ENCODE measurements at regions not wholly inside any gene's neighbourhood (a gene's known extent, or its start where the extent isn't known, plus 50 kb on each side); places are given as distances from the start of the nearest gene placed in this dataset.

DNA sequence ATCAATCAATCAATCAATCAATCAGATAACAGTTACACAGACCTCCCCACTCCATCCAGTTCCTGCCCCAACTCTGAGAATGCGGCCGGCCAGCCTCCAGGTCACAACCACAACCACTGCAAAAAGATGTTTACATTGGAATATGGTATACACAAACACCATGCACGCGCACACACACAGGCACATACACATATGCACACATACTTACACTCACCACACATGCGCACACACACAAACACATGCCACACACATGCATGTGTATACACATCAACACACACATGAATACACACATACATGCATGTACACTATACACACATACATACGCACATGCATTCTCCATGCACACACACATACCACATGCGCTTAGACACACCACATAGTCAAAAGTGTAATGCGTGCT, 131.1 kb downstream of the PXDC1 start:
- Histone ChIP-seq H3K14ac (ENCODE audit: low read length) (no peak overlapping the region), H2BK5ac (ENCODE audit: low read length) (no peak overlapping the region), H2BK120ac (ENCODE audit: low read depth, low read length) (no peak overlapping the region), H2AK5ac (ENCODE audit: low read depth, low read length) (no peak overlapping the region), H3K4ac (ENCODE audit: low read length) (no peak overlapping the region), H2BK15ac (ENCODE audit: low read length) (no peak overlapping the region), H2BK12ac (ENCODE audit: low read length) (no peak overlapping the region), H3K4me1 (ENCODE audit: control insufficient read depth in 2 of 2, insufficient read depth in 1 of 2, low read depth in 1 of 2, low read length in 2 of 2) (peaks cover 3 to 16% of the 10 kb centered on the region in 2 donors), H3K9me3 (replicated peaks in 1 of 2; ENCODE audit: control insufficient read depth in 2 of 2, insufficient read depth in 1 of 2, low read depth in 1 of 2, low read length in 2 of 2) (no peaks in the 10 kb centered on the region), H3K4me3 (ENCODE audit: low read length in 2 of 2) (peak overlapping the region in 1 of 2 donors; percentile 9), H4K8ac (ENCODE audit: low read depth, low read length) (no peak overlapping the region), H3K27ac (replicated peaks; ENCODE audit: low read length) (no peak overlapping the region), H3K18ac (ENCODE audit: low read length) (no peak overlapping the region), H3K4me2 (ENCODE audit: insufficient read depth, low read length, poor library complexity, severe bottlenecking) (no peak overlapping the region), H2AFZ (ENCODE audit: low read length) (no peak overlapping the region), H4K91ac (ENCODE audit: low read depth, low read length, poor library complexity) (no peak overlapping the region), H3K36me3 (replicated peaks in 1 of 2; ENCODE audit: control insufficient read depth in 2 of 2, insufficient read depth in 2 of 2, low read length in 2 of 2) (no peaks in the 10 kb centered on the region), H3K79me1 (ENCODE audit: low read depth, low read length) (no peaks in the 10 kb centered on the region), H3K27me3 (ENCODE audit: control insufficient read depth in 3 of 3, insufficient read depth in 3 of 3, low read depth in 1 of 3, low read length in 3 of 3) (peaks cover 0 to 4% (median 0%) of the 10 kb centered on the region in 3 experiments), H3K9ac (ENCODE audit: low read depth, low read length, poor library complexity) (peak overlapping the region; percentile 38), H3K23ac (ENCODE audit: low read depth, low read length, poor library complexity) (no peak overlapping the region)
- no CpG with 5 or more reads among the region's 8 CpGs for WGBS, 2 donors (ENCODE audit: extremely low coverage in 2 of 2, insufficient read length in 2 of 2, insufficient replicate concordance in 1 of 2)
- DNase-seq (ENCODE audit: low spot score): no peak

DNA sequence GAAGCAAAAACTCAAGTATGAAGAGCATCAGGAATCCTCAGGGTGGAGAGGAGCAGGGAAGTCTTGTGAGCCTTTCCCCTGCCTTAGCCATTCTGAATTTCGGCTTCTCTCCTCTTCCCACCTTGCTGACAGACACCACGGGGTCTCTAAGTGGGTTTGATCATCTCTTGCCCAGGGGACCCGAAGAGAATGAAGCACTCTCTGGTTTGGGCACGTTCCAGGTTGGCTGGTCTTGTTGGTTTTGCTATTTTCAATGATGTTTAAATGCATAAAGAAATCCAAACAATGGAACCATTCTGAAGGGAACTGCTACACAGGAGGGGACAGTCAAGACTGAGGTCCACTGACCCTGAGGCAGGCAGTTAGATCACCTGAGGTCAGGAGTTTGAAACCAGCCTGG, 131.7 kb downstream of the PXDC1 start:
- Histone ChIP-seq H3K27ac (replicated peaks; ENCODE audit: low read length) (no peak overlapping the region), H3K27me3 (ENCODE audit: control insufficient read depth in 3 of 3, insufficient read depth in 3 of 3, low read depth in 1 of 3, low read length in 3 of 3) (peaks cover 0 to 6% (median 0%) of the 10 kb centered on the region in 3 experiments), H3K4me3 (ENCODE audit: low read length in 2 of 2) (no peak overlapping the region), H3K14ac (ENCODE audit: low read length) (no peak overlapping the region), H3K23ac (ENCODE audit: low read depth, low read length, poor library complexity) (no peak overlapping the region), H3K4me2 (ENCODE audit: insufficient read depth, low read length, poor library complexity, severe bottlenecking) (no peak overlapping the region), H3K18ac (ENCODE audit: low read length) (no peak overlapping the region), H3K4ac (ENCODE audit: low read length) (no peak overlapping the region), H2BK15ac (ENCODE audit: low read length) (no peak overlapping the region), H2BK12ac (ENCODE audit: low read length) (no peak overlapping the region), H4K8ac (ENCODE audit: low read depth, low read length) (no peak overlapping the region), H3K9ac (ENCODE audit: low read depth, low read length, poor library complexity) (no peak overlapping the region), H2BK5ac (ENCODE audit: low read length) (no peak overlapping the region), H3K79me1 (ENCODE audit: low read depth, low read length) (no peaks in the 10 kb centered on the region), H2BK120ac (ENCODE audit: low read depth, low read length) (no peak overlapping the region), H2AK5ac (ENCODE audit: low read depth, low read length) (no peak overlapping the region), H3K9me3 (replicated peaks in 1 of 2; ENCODE audit: control insufficient read depth in 2 of 2, insufficient read depth in 1 of 2, low read depth in 1 of 2, low read length in 2 of 2) (no peaks in the 10 kb centered on the region), H3K36me3 (replicated peaks in 1 of 2; ENCODE audit: control insufficient read depth in 2 of 2, insufficient read depth in 2 of 2, low read length in 2 of 2) (no peaks in the 10 kb centered on the region), H2AFZ (ENCODE audit: low read length) (no peak overlapping the region), H3K4me1 (ENCODE audit: control insufficient read depth in 2 of 2, insufficient read depth in 1 of 2, low read depth in 1 of 2, low read length in 2 of 2) (peaks cover 3 to 11% of the 10 kb centered on the region in 2 donors), H4K91ac (ENCODE audit: low read depth, low read length, poor library complexity) (no peak overlapping the region)
- no CpG with 5 or more reads among the region's 4 CpGs for WGBS, 2 donors (ENCODE audit: extremely low coverage in 2 of 2, insufficient read length in 2 of 2, insufficient replicate concordance in 1 of 2)
- no peak for DNase-seq (ENCODE audit: low spot score)

DNA sequence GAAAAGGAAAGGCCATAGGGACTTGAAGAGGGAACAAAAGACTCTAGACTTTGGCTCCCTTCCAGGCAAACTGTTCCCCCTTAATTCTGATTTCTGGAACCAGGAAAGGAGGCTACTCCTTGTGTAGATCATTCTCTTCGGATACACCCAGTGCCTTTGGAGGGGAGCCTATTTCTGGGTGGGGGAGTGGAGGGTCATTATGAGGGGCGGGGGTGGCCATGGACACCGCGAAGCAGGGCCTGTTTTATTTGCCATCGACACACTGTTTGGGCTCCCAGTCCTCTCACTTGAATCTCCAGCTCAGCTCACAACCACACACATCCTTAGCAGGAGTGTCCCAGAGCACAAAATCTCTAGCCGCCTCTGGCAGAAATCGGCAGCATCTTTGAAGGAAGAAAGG, 132.3 kb downstream of the PXDC1 start:
- Histone ChIP-seq H3K4ac (ENCODE audit: low read length) (no peak overlapping the region), H2BK12ac (ENCODE audit: low read length) (no peak overlapping the region), H2AFZ (ENCODE audit: low read length) (no peak overlapping the region), H3K36me3 (replicated peaks in 1 of 2; ENCODE audit: control insufficient read depth in 2 of 2, insufficient read depth in 2 of 2, low read length in 2 of 2) (no peaks in the 10 kb centered on the region), H3K4me1 (ENCODE audit: control insufficient read depth in 2 of 2, insufficient read depth in 1 of 2, low read depth in 1 of 2, low read length in 2 of 2) (peaks cover 3 to 5% of the 10 kb centered on the region in 2 donors), H3K18ac (ENCODE audit: low read length) (no peak overlapping the region), H3K79me1 (ENCODE audit: low read depth, low read length) (no peaks in the 10 kb centered on the region), H2BK5ac (ENCODE audit: low read length) (no peak overlapping the region), H3K23ac (ENCODE audit: low read depth, low read length, poor library complexity) (no peak overlapping the region), H4K91ac (ENCODE audit: low read depth, low read length, poor library complexity) (no peak overlapping the region), H3K27ac (replicated peaks; ENCODE audit: low read length) (no peak overlapping the region), H3K14ac (ENCODE audit: low read length) (no peak overlapping the region), H2BK15ac (ENCODE audit: low read length) (no peak overlapping the region), H3K4me3 (ENCODE audit: low read length in 2 of 2) (no peak overlapping the region), H2AK5ac (ENCODE audit: low read depth, low read length) (no peak overlapping the region), H3K27me3 (ENCODE audit: control insufficient read depth in 3 of 3, insufficient read depth in 3 of 3, low read depth in 1 of 3, low read length in 3 of 3) (peaks cover 0 to 6% (median 0%) of the 10 kb centered on the region in 3 experiments), H3K9ac (ENCODE audit: low read depth, low read length, poor library complexity) (no peak overlapping the region), H3K9me3 (replicated peaks in 1 of 2; ENCODE audit: control insufficient read depth in 2 of 2, insufficient read depth in 1 of 2, low read depth in 1 of 2, low read length in 2 of 2) (no peaks in the 10 kb centered on the region), H2BK120ac (ENCODE audit: low read depth, low read length) (no peak overlapping the region), H4K8ac (ENCODE audit: low read depth, low read length) (no peak overlapping the region), H3K4me2 (ENCODE audit: insufficient read depth, low read length, poor library complexity, severe bottlenecking) (no peak overlapping the region)
- whole genome bisulfite sequencing, 2 donors (ENCODE audit: extremely low coverage in 2 of 2, insufficient read length in 2 of 2, insufficient replicate concordance in 1 of 2): no CpG with 5 or more reads among the region's 7 CpGs
- no peak for DNase-seq (ENCODE audit: low spot score)

DNA sequence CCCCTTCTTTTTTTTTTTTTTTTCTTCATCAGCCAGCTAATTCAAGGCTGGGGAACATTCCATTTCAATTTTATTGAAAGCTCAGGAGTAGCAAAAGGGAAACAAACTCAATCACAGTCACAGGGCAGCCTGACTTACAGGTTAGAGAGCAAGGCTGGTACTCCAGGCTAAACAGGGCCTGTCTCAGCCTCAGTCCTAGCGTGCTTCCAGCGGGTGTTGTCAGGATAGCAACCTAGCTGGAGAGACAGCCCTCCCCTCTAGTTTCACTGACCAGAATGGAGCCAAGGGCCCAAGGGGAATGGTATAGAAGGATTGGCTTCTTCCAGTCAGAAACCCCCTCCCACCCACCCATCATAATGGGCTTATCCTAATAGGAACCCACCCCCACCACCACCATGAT, 132.9 kb downstream of the PXDC1 start:
- H3K4me2 ChIP-seq (ENCODE audit: insufficient read depth, low read length, poor library complexity, severe bottlenecking): no peak overlapping the region
- H3K14ac ChIP-seq (ENCODE audit: low read length): no peak overlapping the region
- no peak overlapping the region for H3K9ac ChIP-seq (ENCODE audit: low read depth, low read length, poor library complexity)
- no peak overlapping the region for H4K91ac ChIP-seq (ENCODE audit: low read depth, low read length, poor library complexity)
- H2BK12ac ChIP-seq (ENCODE audit: low read length): no peak overlapping the region
- no peak overlapping the region for H3K27ac ChIP-seq (replicated peaks; ENCODE audit: low read length)
- H3K36me3 ChIP-seq (replicated peaks in 1 of 2; ENCODE audit: control insufficient read depth in 2 of 2, insufficient read depth in 2 of 2, low read length in 2 of 2): no peaks in the 10 kb centered on the region
- H3K4ac ChIP-seq (ENCODE audit: low read length): no peak overlapping the region
- H3K4me1 ChIP-seq (ENCODE audit: control insufficient read depth in 2 of 2, insufficient read depth in 1 of 2, low read depth in 1 of 2, low read length in 2 of 2): peaks cover 0 to 3% of the 10 kb centered on the region in 2 donors
- no peak overlapping the region for H2AFZ ChIP-seq (ENCODE audit: low read length)
- peak overlapping the region; percentile 94 for H4K8ac ChIP-seq (ENCODE audit: low read depth, low read length)
- H3K23ac ChIP-seq (ENCODE audit: low read depth, low read length, poor library complexity): no peak overlapping the region
- H2BK120ac ChIP-seq (ENCODE audit: low read depth, low read length): no peak overlapping the region
- no CpG with 5 or more reads among the region's 2 CpGs for WGBS, 2 donors (ENCODE audit: extremely low coverage in 2 of 2, insufficient read length in 2 of 2, insufficient replicate concordance in 1 of 2)
- H3K9me3 ChIP-seq (replicated peaks in 1 of 2; ENCODE audit: control insufficient read depth in 2 of 2, insufficient read depth in 1 of 2, low read depth in 1 of 2, low read length in 2 of 2): no peaks in the 10 kb centered on the region
- no peak overlapping the region for H3K18ac ChIP-seq (ENCODE audit: low read length)
- H2BK5ac ChIP-seq (ENCODE audit: low read length): no peak overlapping the region
- H2AK5ac ChIP-seq (ENCODE audit: low read depth, low read length): no peak overlapping the region
- DNase-seq (ENCODE audit: low spot score): no peak
- no peak overlapping the region for H2BK15ac ChIP-seq (ENCODE audit: low read length)
- H3K4me3 ChIP-seq (ENCODE audit: low read length in 2 of 2): no peak overlapping the region
- H3K27me3 ChIP-seq (ENCODE audit: control insufficient read depth in 3 of 3, insufficient read depth in 3 of 3, low read depth in 1 of 3, low read length in 3 of 3): peaks cover 0 to 6% (median 0%) of the 10 kb centered on the region in 3 experiments
- no peaks in the 10 kb centered on the region for H3K79me1 ChIP-seq (ENCODE audit: low read depth, low read length)

Measured in neuronal stem cell (in vitro differentiated cells).